HepG2 (cell line): ENCODE measurements at regions not wholly inside any gene's neighbourhood (a gene's known extent, or its start where the extent isn't known, plus 50 kb on each side); places are given as distances from the start of the nearest gene placed in this dataset.

Experiments
- HMGA1 ChIP-seq: sonication (generic); formaldehyde crosslinking; conservative IDR thresholded peaks from 2 replicates; pipeline ENCODE4 v1.4.0; 2020; ENCODE audit warnings: missing genetic modification reagents
- HNF4G ChIP-seq, 2 experiments: sonication (generic) in 1 of 2; formaldehyde crosslinking in 1 of 2; IDR thresholded peaks; 2 replicates each; pipeline versions ENCODE4 v1.4.0 to v1.6.1; 2011 to 2020; ENCODE audit warnings: borderline replicate concordance in 2 of 2, low read depth in 2 of 2, mild to moderate bottlenecking in 2 of 2, low read length in 1 of 2, missing genetic modification reagents in 1 of 2, moderate library complexity in 1 of 2
- IRF2 ChIP-seq: IDR thresholded peaks from 2 replicates; pipeline ENCODE4 v1.6.1; 2018; ENCODE audit warnings: missing genetic modification reagents, missing compliant biosample characterization
- JUNB ChIP-seq: sonication (generic); formaldehyde crosslinking; IDR thresholded peaks from 2 replicates; pipeline ENCODE4 v1.8.0; 2022; ENCODE audit warnings: missing genetic modification reagents, mild to moderate bottlenecking, borderline replicate concordance
- MXD4 ChIP-seq: IDR thresholded peaks from 2 replicates; pipeline ENCODE4 v1.6.1; 2016; ENCODE audit warnings: mild to moderate bottlenecking, missing biosample characterization, missing genetic modification reagents
- NR2F6 ChIP-seq, 2 experiments: IDR thresholded peaks; 2 replicates each; pipeline ENCODE4 v1.6.1; 2016; ENCODE audit warnings: antibody characterized with exemption in 1 of 2, mild to moderate bottlenecking in 1 of 2
- PATZ1 ChIP-seq: sonication (generic); formaldehyde crosslinking; IDR thresholded peaks from 2 replicates; pipeline ENCODE4 v1.4.0; 2020; ENCODE audit warnings: missing genetic modification reagents
- THRA ChIP-seq: sonication (generic); formaldehyde crosslinking; IDR thresholded peaks from 2 replicates; pipeline ENCODE4 v1.4.0; 2020; ENCODE audit warnings: missing genetic modification reagents, borderline replicate concordance
- TOPORS ChIP-seq: sonication (generic); formaldehyde crosslinking; IDR thresholded peaks from 2 replicates; pipeline ENCODE4 v1.8.0; 2023; ENCODE audit warnings: mild to moderate bottlenecking, missing genetic modification reagents
- ZNF34 ChIP-seq: sonication (generic); formaldehyde crosslinking; IDR thresholded peaks from 2 replicates; pipeline ENCODE4 v1.4.0; 2020; ENCODE audit warnings: mild to moderate bottlenecking, missing genetic modification reagents, borderline replicate concordance
- ZNF564 ChIP-seq: sonication (generic); formaldehyde crosslinking; IDR thresholded peaks from 2 replicates; pipeline ENCODE4 v1.8.1; 2023; ENCODE audit warnings: mild to moderate bottlenecking, missing genetic modification reagents
- ZNF605 ChIP-seq: sonication (generic); formaldehyde crosslinking; IDR thresholded peaks from 2 replicates; pipeline ENCODE4 v1.8.0; 2022; ENCODE audit warnings: mild to moderate bottlenecking, missing genetic modification reagents
- ZNF75D ChIP-seq: sonication (generic); formaldehyde crosslinking; IDR thresholded peaks from 2 replicates; pipeline ENCODE4 v1.8.1; 2023; ENCODE audit warnings: missing genetic modification reagents, mild to moderate bottlenecking, borderline replicate concordance
- ZNF841 ChIP-seq: sonication (generic); formaldehyde crosslinking; IDR thresholded peaks from 2 replicates; pipeline ENCODE4 v1.8.1; 2023; ENCODE audit warnings: missing genetic modification reagents, borderline replicate concordance
- ZZZ3 ChIP-seq: sonication (generic); formaldehyde crosslinking; IDR thresholded peaks from 2 replicates; pipeline ENCODE4 v1.4.0; 2020; ENCODE audit warnings: missing genetic modification reagents, mild to moderate bottlenecking, borderline replicate concordance
- TF ChIP-seq, protein P1 (sequence below), 2 experiments: IDR thresholded peaks; 2 replicates each; pipeline ENCODE4 v1.6.1; 2011 to 2012; ENCODE audit warnings: low read length in 2 of 2, borderline replicate concordance in 1 of 2, low read depth in 1 of 2, mild to moderate bottlenecking in 1 of 2, moderate library complexity in 1 of 2
- TF ChIP-seq, protein P2 (sequence below): sonication (generic); formaldehyde crosslinking; IDR thresholded peaks from 2 replicates; pipeline ENCODE4 v1.5.0; 2020; ENCODE audit warnings: mild to moderate bottlenecking, missing genetic modification reagents, borderline replicate concordance
- TF ChIP-seq, protein P3 (sequence below): sonication (generic); formaldehyde crosslinking; conservative IDR thresholded peaks from 2 replicates; pipeline ENCODE4 v1.8.0; 2022; ENCODE audit warnings: low read depth, missing genetic modification reagents

DNA sequence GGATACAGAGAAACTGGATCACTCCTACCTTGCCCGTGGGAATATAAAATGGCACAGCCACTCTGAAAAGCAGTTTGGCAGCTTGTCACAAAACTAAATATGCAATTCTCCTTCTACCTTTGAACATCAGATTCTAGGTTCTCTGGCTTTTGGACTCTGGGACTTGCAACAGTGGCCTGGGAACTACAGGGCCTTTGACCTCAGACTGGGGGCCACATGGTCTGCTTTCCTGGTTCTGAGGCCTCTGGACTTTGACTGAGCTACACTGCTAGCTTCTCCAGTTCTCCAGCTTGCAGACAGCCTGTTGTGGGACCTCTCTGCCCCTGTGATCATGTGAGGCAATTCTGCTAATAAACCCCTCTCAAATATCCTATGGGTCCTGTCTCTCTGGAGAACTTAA is 168.8 kb downstream of the CDH26 start (continued):
- TF ChIP-seq HNF4G (IDR thresholded peaks at IDR 0.05; ENCODE audit: borderline replicate concordance, low read depth, low read length) (peak; percentile 89), HNF4G (CRISPR knock-in tag; IDR thresholded peaks at IDR 0.05; ENCODE audit: borderline replicate concordance, low read depth) (no peak), MXD4 (no peak), ZNF605 (CRISPR knock-in tag) (no peak), PATZ1 (CRISPR knock-in tag) (no peak), ZZZ3 (no peak), ZNF564 (CRISPR knock-in tag) (peak; percentile 96), ZNF841 (no peak), ZNF75D (CRISPR knock-in tag) (no peak), NR2F6 (IDR thresholded peaks at IDR 0.05) (peak; percentile 79), NR2F6 (CRISPR knock-in tag; IDR thresholded peaks at IDR 0.05) (peak; percentile 59; the same call in 1 of the 2 replicates), IRF2 (CRISPR knock-in tag) (no peak), ZNF34 (no peak), HMGA1 (no peak), TOPORS (CRISPR knock-in tag) (no peak), THRA (CRISPR knock-in tag) (no peak), JUNB (CRISPR knock-in tag) (no peak)
- TF ChIP-seq, protein P1, sequence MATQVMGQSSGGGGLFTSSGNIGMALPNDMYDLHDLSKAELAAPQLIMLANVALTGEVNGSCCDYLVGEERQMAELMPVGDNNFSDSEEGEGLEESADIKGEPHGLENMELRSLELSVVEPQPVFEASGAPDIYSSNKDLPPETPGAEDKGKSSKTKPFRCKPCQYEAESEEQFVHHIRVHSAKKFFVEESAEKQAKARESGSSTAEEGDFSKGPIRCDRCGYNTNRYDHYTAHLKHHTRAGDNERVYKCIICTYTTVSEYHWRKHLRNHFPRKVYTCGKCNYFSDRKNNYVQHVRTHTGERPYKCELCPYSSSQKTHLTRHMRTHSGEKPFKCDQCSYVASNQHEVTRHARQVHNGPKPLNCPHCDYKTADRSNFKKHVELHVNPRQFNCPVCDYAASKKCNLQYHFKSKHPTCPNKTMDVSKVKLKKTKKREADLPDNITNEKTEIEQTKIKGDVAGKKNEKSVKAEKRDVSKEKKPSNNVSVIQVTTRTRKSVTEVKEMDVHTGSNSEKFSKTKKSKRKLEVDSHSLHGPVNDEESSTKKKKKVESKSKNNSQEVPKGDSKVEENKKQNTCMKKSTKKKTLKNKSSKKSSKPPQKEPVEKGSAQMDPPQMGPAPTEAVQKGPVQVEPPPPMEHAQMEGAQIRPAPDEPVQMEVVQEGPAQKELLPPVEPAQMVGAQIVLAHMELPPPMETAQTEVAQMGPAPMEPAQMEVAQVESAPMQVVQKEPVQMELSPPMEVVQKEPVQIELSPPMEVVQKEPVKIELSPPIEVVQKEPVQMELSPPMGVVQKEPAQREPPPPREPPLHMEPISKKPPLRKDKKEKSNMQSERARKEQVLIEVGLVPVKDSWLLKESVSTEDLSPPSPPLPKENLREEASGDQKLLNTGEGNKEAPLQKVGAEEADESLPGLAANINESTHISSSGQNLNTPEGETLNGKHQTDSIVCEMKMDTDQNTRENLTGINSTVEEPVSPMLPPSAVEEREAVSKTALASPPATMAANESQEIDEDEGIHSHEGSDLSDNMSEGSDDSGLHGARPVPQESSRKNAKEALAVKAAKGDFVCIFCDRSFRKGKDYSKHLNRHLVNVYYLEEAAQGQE (IDR thresholded peaks at IDR 0.05; ENCODE audit: borderline replicate concordance in 1 of 2, low read depth in 1 of 2, low read length in 2 of 2), result no peak
- TF ChIP-seq, protein P2, sequence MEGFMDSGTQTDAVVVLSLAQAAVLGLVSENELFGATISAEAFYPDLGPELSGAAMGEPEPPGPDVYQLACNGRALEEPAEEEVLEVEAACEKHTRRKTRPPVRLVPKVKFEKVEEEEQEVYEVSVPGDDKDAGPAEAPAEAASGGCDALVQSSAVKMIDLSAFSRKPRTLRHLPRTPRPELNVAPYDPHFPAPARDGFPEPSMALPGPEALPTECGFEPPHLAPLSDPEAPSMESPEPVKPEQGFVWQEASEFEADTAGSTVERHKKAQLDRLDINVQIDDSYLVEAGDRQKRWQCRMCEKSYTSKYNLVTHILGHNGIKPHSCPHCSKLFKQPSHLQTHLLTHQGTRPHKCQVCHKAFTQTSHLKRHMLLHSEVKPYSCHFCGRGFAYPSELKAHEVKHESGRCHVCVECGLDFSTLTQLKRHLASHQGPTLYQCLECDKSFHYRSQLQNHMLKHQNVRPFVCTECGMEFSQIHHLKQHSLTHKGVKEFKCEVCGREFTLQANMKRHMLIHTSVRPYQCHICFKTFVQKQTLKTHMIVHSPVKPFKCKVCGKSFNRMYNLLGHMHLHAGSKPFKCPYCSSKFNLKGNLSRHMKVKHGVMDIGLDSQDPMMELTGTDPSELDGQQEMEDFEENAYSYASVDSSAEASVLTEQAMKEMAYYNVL, result no peak
- TF ChIP-seq, protein P3, sequence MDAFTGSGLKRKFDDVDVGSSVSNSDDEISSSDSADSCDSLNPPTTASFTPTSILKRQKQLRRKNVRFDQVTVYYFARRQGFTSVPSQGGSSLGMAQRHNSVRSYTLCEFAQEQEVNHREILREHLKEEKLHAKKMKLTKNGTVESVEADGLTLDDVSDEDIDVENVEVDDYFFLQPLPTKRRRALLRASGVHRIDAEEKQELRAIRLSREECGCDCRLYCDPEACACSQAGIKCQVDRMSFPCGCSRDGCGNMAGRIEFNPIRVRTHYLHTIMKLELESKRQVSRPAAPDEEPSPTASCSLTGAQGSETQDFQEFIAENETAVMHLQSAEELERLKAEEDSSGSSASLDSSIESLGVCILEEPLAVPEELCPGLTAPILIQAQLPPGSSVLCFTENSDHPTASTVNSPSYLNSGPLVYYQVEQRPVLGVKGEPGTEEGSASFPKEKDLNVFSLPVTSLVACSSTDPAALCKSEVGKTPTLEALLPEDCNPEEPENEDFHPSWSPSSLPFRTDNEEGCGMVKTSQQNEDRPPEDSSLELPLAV, result no peak
